ENCODE measurements at regions not wholly inside any gene's neighbourhood (a gene's known extent, or its start where the extent isn't known, plus 50 kb on each side); places are given as distances from the start of the nearest gene placed in this dataset.

DNA sequence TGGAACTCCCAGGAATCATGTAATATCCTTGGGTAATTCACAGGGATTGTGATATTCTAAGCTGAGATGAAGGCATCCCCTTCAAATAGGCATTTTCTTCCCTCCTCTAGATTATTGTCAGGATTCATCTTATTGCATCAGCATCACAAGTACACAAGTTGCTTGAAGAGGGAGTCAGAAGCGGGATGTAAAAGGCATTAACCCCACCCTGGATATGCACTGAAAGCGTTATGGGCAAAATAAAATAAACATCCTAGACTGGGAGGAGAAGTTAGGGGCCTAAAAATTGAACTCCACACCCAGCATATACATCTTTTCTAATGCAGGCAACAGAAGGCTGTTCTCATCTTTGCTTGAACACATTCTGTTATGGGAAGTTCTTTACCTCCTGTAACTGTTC lies 381.2 kb downstream of the SETD4 start:
- ChIA-PET CTCF (no interaction called here), POLR2A (no interaction called here)
- Histone ChIP-seq H2AFZ (ENCODE audit: low read depth, low read length) (no peak overlapping the region), H3K4me3 (replicated peaks in 1 of 3; ENCODE audit: insufficient read depth in 1 of 3, low read depth in 1 of 3, low read length in 3 of 3) (no peak overlapping the region), H3K9ac (replicated peaks; ENCODE audit: extremely low read depth, insufficient read depth, low read length) (no peak overlapping the region), H3K4me2 (ENCODE audit: insufficient read depth, low read length) (no peak overlapping the region), H3K9me1 (replicated peaks; ENCODE audit: control insufficient read depth, extremely low read depth, insufficient read depth, low read length) (no peaks in the 10 kb centered on the region), H4K20me1 (replicated peaks; ENCODE audit: control insufficient read depth, extremely low read depth, insufficient read depth, low read length) (no peaks in the 10 kb centered on the region), H3K79me2 (ENCODE audit: control insufficient read depth, insufficient read depth, low read length) (no peaks in the 10 kb centered on the region), H3K9me3 (replicated peaks; ENCODE audit: control insufficient read depth, insufficient read depth, low read length) (no peaks in the 10 kb centered on the region), H3K4me1 (ENCODE audit: control insufficient read depth, extremely low read depth, insufficient read depth, low read length) (peaks cover 2% of the 10 kb centered on the region), H3K36me3 (ENCODE audit: control insufficient read depth in 2 of 2, extremely low read depth in 1 of 2, insufficient read depth in 2 of 2, low read length in 2 of 2) (no peaks in the 10 kb centered on the region), H3K27me3 (ENCODE audit: control insufficient read depth in 2 of 2, insufficient read depth in 2 of 2, low read length in 2 of 2) (peaks cover 37 to 45% of the 10 kb centered on the region in 2 experiments), H3K27ac (ENCODE audit: insufficient read depth, low read depth, low read length) (no peak overlapping the region)
- no TSS peak for BruUV-seq (replicated peaks)
- TF ChIP-seq FOS (IDR thresholded peaks at IDR 0.05; ENCODE audit: borderline replicate concordance, insufficient read depth, low read length) (no peak), MYC (IDR thresholded peaks at IDR 0.05; ENCODE audit: low read depth, low read length) (no peak), EZH2 (IDR thresholded peaks at IDR 0.05; ENCODE audit: borderline replicate concordance, low read depth, low read length, severe bottlenecking) (no peak), POLR2AphosphoS5 (IDR thresholded peaks at IDR 0.05; ENCODE audit: insufficient read depth, low read depth, low read length) (no peak), JUN (IDR thresholded peaks at IDR 0.05; ENCODE audit: borderline replicate concordance, insufficient read depth, insufficient read length, low read depth) (no peak), POLR2A (IDR thresholded peaks at IDR 0.05; ENCODE audit: low read depth, low read length) (no peak), GATA2 (IDR thresholded peaks at IDR 0.05; ENCODE audit: insufficient read depth, insufficient read length, low read depth, low read length) (no peak)
- TF ChIP-seq, protein P1, sequence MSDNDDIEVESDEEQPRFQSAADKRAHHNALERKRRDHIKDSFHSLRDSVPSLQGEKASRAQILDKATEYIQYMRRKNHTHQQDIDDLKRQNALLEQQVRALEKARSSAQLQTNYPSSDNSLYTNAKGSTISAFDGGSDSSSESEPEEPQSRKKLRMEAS (IDR thresholded peaks at IDR 0.05; ENCODE audit: insufficient read depth, insufficient read length) = no peak
- TF ChIP-seq, protein P2, sequence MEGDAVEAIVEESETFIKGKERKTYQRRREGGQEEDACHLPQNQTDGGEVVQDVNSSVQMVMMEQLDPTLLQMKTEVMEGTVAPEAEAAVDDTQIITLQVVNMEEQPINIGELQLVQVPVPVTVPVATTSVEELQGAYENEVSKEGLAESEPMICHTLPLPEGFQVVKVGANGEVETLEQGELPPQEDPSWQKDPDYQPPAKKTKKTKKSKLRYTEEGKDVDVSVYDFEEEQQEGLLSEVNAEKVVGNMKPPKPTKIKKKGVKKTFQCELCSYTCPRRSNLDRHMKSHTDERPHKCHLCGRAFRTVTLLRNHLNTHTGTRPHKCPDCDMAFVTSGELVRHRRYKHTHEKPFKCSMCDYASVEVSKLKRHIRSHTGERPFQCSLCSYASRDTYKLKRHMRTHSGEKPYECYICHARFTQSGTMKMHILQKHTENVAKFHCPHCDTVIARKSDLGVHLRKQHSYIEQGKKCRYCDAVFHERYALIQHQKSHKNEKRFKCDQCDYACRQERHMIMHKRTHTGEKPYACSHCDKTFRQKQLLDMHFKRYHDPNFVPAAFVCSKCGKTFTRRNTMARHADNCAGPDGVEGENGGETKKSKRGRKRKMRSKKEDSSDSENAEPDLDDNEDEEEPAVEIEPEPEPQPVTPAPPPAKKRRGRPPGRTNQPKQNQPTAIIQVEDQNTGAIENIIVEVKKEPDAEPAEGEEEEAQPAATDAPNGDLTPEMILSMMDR (IDR thresholded peaks at IDR 0.05; ENCODE audit: extremely low read depth in 1 of 2, insufficient read depth in 1 of 2, low read depth in 1 of 2, low read length in 2 of 2) = no peak
- dilution Hi-C loops (cut with MboI; ENCODE audit: extremely low pct_ligation_motif_present, low sequenced_read_pairs) = no loop called here
- FAIRE-seq (no peak), DNase-seq (ENCODE audit: low read depth, low spot score) (no peak)
- intact Hi-C loops (cut with micrococcal nuclease) = no loop called here

Measured in endothelial cell of umbilical vein (primary cell).